HG03457 (cell line): ENCODE measurements at regions not wholly inside any gene's neighbourhood (a gene's known extent, or its start where the extent isn't known, plus 50 kb on each side); places are given as distances from the start of the nearest gene placed in this dataset.

ENCODE experiments used
- ATAC-seq: cut with Tn5 transposase; IDR thresholded peaks from one replicate; pipeline ENCODE4 v1.9.1; 2021; ENCODE audit warnings: moderate number of reproducible peaks; ENCODE audit not compliant: unreplicated experiment

GRCh38 chr1:116322752-116323405 lies 50.2 kb upstream of the ATP1A1 start:
- ATAC-seq: no peak
